ENCODE measurements at regions not wholly inside any gene's neighbourhood (a gene's known extent, or its start where the extent isn't known, plus 50 kb on each side); places are given as distances from the start of the nearest gene placed in this dataset.
"Not testable (repeated sequence)": the region's sequence is repeated elsewhere in the genome, so short reads cannot be mapped to it uniquely, and the experiment has no call there.

DNA sequence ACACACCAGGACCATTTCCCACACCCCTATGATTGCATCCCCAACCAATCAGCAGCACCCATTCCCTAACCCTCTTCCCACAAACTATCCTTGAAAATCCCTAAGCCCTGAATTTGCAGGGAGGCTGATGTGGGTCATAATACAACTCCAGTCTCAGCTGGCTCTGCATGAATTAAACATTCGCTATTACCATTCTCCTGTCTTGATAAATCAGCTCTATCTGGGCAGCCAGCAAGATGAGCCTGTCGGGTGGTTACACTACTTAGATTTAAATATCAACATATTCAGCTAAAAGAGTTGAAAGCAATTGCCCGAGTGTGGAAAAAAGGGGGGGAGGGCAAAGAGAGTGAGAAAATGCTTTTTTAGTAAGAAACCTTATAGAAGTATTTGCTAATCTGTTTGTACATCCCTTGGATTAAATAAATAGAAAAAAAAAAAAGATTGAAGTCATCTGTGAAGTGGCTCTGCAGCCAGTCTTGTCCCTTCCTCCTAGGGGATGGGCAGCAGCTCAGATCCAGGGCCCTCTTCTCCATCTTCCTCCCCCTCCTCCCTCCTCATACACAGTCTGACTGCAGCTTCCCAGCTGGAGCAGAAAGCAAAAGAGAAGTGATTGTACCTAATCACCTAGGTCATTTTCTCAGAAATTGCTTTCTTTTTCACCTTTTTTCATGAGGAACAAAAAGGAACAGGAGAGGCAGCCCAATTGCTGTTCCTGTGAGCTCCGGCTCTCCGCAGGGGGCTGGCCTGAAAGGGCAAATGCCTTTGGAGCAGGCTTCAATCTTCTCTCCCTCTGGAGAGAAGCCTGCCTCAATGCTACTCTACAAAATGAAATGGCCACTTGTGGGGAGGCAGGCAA, 356.6 kb upstream of the SULF2 start:
- no peak for DNase-seq

DNA sequence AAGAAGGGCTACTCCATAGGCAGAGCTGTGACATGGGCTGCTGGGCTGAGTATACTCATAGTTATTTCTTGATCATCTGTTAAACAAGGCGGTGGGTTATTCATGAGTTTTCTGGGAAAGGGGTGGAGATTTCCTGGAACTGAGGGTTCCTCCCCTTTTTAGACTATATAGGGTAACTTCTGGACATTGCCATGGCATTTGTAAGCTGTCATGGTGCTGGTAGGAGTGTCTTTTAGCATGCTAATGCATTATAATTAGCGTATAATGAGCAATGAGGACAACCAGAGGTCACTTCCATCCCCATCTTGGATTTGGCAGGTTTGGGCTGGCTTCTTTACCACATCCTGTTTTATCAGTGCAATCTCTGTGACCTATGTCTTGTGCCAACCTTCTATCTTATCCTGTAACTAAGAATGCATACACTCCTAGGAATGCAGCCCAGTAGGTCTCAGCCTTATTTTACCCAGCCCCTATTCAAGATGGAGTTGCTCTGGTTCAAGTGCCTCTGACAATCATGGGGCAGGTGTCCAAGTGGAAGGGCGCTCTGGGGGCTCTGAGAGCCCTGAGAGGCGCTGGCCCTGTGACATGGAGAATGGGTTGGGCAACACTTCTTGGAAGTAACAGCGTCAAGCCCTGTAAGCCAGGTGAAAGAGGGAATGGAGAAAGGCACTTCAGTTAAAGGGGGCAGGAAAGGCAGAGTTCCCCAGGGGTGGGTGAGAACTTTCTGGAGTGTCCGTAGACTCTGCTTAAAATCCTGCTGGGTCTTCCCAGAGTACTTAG, 354.2 kb upstream of the SULF2 start:
- DNase-seq, result no peak

DNA sequence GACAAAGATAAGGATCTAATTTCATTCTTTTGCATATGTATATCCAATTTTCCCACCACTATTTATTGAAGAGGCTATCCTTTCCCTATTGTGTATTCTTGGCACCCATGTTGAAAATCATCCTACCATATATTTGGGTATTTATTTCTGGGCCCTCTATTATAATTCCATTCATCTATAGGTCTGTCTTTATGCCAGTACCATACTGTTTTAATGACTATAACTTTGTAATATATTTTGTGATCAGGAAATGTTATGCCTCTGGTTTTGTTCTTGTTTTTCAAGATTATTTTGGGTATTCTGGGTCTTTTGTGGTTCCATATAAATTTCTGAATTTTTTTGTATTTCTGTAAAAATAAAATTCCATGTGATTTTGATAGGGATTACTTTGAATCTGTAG, 347.6 kb upstream of the SULF2 start:
- no peak for DNase-seq

DNA sequence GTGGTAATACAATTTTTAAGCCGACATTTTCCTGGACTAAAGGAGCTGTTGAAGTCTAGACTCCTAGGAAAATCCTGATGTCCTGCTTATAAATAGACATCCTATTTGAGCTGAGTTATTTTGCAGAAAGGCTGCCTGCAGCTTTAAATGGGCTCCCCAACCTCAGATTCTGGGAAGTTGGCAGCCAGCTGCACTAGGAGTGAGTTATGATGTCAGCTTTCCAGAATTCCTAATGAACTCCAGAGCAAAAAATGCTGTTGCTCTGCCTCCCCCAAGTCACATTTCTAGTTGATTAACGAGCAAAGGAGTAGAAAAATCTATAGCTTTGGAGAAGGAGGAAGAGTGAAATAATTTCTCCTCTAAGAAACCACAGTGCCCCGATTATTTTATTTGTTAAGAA, 346.3 kb upstream of the SULF2 start:
- no peak for DNase-seq

GRCh38 chr20:48129345-48129942, 344.2 kb upstream of the SULF2 start:
- no peak for DNase-seq

GRCh38 chr20:48128436-48128835, 343.2 kb upstream of the SULF2 start:
- DNase-seq, result no peak

DNA sequence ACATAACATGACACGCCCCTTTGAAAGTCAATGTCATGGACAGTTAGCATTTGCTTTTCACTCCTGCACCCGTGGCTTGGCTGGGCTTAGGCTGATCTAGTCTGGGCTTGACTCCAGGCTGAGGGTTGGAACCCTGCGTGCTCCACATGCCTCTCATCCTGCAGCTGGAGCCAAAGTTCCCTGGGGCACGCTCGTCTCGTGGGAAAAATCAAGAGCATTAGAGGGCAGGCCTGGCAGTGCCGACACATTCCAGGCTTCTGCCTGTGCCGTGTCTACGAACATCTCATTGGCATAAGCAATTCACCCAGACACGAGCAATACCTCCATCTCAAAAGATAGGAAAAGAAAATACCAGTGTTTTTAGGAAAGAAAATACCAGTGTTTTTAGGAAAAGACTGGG, 342.7 kb upstream of the SULF2 start:
- not testable (repeated sequence) for DNase-seq

DNA sequence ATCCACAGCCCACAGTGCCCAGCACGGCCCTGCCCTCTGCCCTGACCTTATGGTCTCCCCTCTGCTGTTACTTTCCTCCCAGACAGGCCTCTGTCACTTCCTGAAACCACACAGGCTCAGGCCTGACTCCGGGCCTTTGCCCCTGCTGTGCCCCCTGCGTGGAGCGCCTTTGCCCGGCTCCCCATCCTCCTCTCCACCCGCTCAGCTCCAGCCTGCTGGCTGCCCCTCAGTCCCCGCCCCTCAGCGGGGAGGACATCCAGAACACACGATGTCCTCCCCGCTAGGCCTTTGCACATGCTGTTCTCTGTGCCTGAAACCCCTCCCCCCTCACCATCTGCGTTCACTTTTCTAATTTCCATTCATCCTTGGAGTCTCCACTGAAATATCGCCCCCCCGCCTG, 341.9 kb upstream of the SULF2 start:
- not testable (repeated sequence) for DNase-seq

- no peak for DNase-seq
Observed at GRCh38 chr20:48126227-48126740, 341.0 kb upstream of the SULF2 start.

- no peak for DNase-seq
Observed at GRCh38 chr20:48124960-48125359, 339.7 kb upstream of the SULF2 start.

GRCh38 chr20:48124181-48124782, 339.0 kb upstream of the SULF2 start:
- DNase-seq, result no peak

DNA sequence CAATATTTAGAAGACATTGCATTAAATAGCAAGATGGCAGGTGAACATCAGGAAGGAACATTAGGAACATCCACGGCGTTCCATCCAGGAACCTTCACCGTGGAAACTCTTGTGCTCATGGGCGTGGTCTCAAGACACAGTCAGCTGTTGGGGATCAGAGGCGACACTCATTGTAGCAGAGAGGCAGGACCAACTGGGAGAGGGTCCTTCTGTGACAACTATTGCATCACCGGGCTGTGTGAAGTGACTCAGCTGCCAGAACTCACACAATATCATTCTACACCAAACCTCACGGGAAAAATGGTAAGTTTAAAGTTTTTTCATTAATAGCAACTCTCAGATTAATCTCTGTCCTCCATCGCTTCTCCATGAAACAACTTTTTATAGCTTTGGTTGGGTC, 334.8 kb upstream of the SULF2 start:
- no peak for DNase-seq

- DNase-seq, result not testable (repeated sequence)
Observed at GRCh38 chr20:48119389-48119788, 334.1 kb upstream of the SULF2 start.

DNA sequence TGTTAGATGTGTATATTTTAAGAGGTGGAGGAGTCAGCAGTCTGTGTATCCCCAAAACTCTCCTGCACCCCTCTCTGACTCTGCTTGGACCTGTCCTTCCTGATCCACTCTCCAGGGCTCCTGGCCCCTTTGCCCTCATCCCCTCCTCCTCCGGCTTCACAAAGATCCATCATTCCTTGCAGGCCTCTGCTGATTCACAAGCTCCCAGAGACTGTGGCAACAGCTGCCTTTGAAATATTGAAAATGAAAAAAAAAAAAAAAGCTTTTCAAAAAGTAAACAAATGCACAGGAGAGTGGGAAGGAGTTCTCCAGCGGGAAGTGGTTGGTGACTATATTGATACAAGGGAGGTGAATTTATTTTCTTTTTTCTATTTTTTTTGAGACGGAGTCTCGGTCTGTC, 330.2 kb upstream of the SULF2 start:
- no peak for DNase-seq

DNA sequence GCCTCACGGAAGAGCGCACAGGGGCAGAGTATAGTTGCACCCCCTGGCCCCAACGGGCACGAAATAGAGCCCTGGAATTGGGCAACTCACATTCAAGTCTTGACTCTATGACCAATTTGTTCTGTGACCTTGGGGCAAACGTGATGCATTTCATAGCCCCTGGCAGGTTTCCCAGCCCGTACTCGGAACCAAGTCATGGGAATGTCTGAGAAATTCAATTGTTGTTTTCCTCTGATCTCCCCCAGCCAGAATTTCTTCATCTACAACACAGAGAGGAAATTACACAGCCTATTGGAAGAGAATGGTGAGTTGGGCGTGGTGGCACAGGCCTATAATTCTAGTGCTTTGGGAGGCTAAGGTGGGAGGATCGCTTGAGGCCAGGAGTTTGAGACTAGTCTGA, 322.3 kb upstream of the SULF2 start:
- no peak for DNase-seq

- no peak for DNase-seq
Observed at GRCh38 chr20:48106428-48106827, 321.1 kb upstream of the SULF2 start.

DNA sequence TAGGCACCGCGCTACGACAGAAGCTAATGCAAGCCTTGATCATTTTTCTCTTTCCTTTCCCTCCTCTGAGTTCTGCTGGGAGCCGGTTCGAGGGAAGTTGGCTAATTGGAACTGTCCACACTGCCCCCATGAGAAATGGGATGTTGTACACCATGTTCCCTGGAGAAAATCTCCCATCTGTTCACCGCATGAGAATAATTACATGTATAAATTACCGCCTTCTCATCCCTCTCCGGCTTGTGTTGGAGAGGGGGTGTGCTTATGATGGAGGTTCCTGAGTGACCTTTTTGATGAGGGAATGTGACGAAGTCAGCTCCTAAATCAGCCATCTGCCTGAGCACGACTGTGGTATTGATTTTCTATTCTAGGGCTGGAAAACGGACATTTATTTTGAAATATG, 320.2 kb upstream of the SULF2 start:
- DNase-seq, result no peak

- DNase-seq, result no peak
Observed at GRCh38 chr20:48102931-48103660, 317.8 kb upstream of the SULF2 start.

DNA sequence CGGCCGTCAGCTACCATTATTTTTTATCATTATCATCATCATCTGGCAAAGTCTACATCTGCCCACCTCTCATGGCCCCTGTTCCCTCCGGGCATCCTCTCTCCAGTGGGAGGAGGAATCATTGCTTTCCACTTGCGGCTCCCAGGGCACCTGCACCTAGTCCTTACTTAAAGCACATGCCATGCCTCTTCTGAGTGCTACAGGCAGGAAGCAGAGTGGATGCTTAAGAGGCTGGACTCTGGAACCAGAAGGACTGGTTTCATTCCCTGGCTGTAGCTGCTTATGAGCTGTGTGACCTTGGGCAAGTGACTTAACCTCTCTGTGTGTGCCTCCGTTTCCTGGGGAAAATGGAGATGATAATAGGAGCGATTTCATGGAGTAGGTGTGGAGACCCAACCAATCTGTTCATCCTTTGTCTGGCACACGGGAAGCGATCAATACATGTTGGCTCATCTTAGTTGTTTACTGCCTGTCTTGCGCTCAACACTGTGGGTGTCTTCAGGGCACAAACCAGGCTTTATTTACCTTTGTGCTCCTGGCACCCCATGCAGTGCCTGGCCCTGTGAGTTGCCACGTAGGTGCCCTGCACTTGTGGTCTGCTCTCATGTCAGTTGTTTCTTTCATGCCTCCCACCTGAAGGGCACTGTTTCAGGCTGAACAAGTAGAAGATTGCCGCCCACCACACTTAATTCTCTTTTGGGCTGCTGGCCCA, 317.0 kb upstream of the SULF2 start:
- DNase-seq, result no peak

DNA sequence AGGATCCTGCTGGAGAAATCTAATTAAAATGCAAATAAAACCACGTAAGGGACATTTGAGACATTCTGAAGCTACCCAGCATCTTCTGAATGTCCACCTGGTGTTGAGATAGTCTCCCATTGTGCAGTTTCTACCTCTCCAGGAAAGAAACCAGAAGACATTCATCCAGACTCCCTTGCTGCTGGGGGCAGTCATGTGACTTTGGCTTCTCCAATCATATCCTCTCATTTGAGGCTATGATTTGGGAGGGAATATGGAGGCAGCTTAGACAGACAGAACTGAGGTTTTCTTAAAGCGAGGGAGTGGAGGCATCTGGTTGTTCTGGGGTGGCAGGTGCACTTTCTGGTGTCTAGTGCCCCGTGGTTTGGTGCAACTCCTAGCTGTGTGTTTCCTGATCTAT, 315.2 kb upstream of the SULF2 start:
- DNase-seq, result no peak

DNA sequence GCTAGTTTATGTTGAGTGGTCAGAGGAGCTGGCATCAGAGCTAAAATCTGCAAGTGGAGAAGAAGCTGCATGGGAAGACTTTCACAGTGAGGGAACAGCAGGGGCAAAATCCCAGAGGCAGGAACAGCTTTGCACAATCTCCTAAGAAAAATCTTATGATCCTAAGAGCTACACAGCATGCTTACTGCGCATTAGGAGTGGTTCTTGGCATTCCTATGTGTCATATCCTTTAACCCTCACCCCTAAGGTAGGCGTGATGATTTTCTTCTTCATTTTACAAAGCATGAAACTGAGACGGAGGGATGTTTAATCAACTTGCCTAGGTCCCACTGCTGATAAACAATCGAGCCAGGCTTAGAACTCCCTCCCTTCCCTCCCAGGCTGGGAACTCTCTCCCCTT, 313.6 kb upstream of the SULF2 start:
- DNase-seq, result no peak

DNA sequence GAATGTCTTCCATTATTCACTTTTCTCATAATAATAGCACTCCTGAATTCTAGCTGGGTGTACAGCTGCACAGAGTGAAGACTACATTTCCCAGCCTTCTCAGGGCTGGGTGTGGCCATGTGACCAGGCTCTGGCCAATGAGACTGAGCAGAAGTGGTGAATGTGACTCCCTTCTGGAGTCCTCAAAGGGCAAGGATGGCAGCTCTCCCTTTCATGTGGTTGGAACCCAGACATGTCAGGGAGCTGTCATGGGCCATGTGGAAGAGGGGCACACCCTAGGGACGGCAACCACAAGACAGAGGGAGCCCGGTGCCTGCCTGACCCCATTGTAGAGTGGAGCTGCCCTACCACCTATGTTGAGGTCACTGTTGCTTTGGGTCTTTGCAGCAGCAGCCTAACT, 312.8 kb upstream of the SULF2 start:
- no peak for DNase-seq

Measured in activated CD4-positive, alpha-beta T cell treated with anti-CD3 and anti-CD28 coated beads, Interleukin-2, amount 50 U/mL, for 4 hours (primary cell).